IMR-90 (cell line): ENCODE measurements at regions not wholly inside any gene's neighbourhood (a gene's known extent, or its start where the extent isn't known, plus 50 kb on each side); places are given as distances from the start of the nearest gene placed in this dataset.

ENCODE experiments used
- ATAC-seq: fragments of 200-7000 bp; cut with Tn5 transposase; 2 replicates; pipeline ENCODE4 v1.9.1; 2020; ENCODE audit warnings: low read depth, mild to moderate bottlenecking, moderate library complexity
- BruUV-seq: library from RNA; stranded (reverse); fragments of 400-500 nt; replicated peaks from 2 replicates; lab custom pipeline; 2021; lab: Mats Ljungman, UMichigan
- CTCF ChIA-PET: fragments of 300-600 bp; formaldehyde crosslinking; extraction: SDS; loops from one replicate; lab custom pipeline; 2021; ENCODE audit warnings: antibody characterized with exemption; lab: Yijun Ruan, JAX
- POLR2A ChIA-PET: fragments of 300-600 bp; sonication (Branson Sonifier 250); formaldehyde crosslinking; loops from one replicate; lab custom pipeline; 2022; ENCODE audit warnings: antibody characterized with exemption; ENCODE audit not compliant: unreplicated experiment; lab: Charles Lee
- DNase-seq: peaks from one replicate; pipeline ENCODE4 v3.0.0; 2013
- H2AFZ ChIP-seq: replicated peaks from 2 replicates; pipeline ENCODE3; 2013; ENCODE audit warnings: low read length, mild to moderate bottlenecking; ENCODE audit not compliant: poor library complexity
- H2AK5ac ChIP-seq: 2 replicates; pipeline ENCODE4 v1.6.1; 2013; ENCODE audit warnings: low read depth, low read length, inconsistent platforms
- H2AK9ac ChIP-seq: replicated peaks from 2 replicates; pipeline ENCODE3; 2013; ENCODE audit warnings: mild to moderate bottlenecking, low read depth, low read length, moderate library complexity; ENCODE audit not compliant: poor library complexity
- H2BK120ac ChIP-seq: 2 replicates; pipeline ENCODE4 v1.6.1; 2013; ENCODE audit warnings: low read depth, low read length, inconsistent platforms
- H2BK15ac ChIP-seq: 3 replicates; pipeline ENCODE4 v1.6.1; 2013; ENCODE audit warnings: low read depth, low read length, inconsistent platforms
- H2BK20ac ChIP-seq: 2 replicates; pipeline ENCODE4 v1.6.1; 2013; ENCODE audit warnings: low read depth, mild to moderate bottlenecking, inconsistent platforms, low read length, moderate library complexity
- H2BK5ac ChIP-seq: 2 replicates; pipeline ENCODE4 v1.6.1; 2013; ENCODE audit warnings: mild to moderate bottlenecking, low read depth, low read length, inconsistent platforms; ENCODE audit not compliant: poor library complexity, severe bottlenecking
- H3K14ac ChIP-seq: replicated peaks from 2 replicates; pipeline ENCODE4 v1.6.1; 2013; ENCODE audit warnings: low read depth, low read length, inconsistent platforms
- H3K18ac ChIP-seq: 2 replicates; pipeline ENCODE4 v1.6.1; 2013; ENCODE audit warnings: low read depth, low read length, control low read depth
- H3K23ac ChIP-seq: 2 replicates; pipeline ENCODE4 v1.6.1; 2013; ENCODE audit warnings: low read depth, low read length, inconsistent platforms
- H3K27ac ChIP-seq: 2 replicates; pipeline ENCODE4 v1.5.1; 2013; ENCODE audit warnings: mild to moderate bottlenecking, control low read depth, low read length; ENCODE audit not compliant: insufficient read depth
- H3K27me3 ChIP-seq: 2 replicates; pipeline ENCODE4 v1.6.1; 2013; ENCODE audit warnings: low read length; ENCODE audit not compliant: control insufficient read depth, insufficient read depth
- H3K36me3 ChIP-seq: 2 replicates; pipeline ENCODE4 v1.6.1; 2013; ENCODE audit warnings: low read length, mixed read lengths; ENCODE audit not compliant: control insufficient read depth, insufficient read depth
- H3K4ac ChIP-seq: 2 replicates; pipeline ENCODE4 v1.6.1; 2013; ENCODE audit warnings: low read depth, low read length, inconsistent platforms
- H3K4me1 ChIP-seq: 2 replicates; pipeline ENCODE4 v1.6.1; 2013; ENCODE audit warnings: low read length, mixed read lengths; ENCODE audit not compliant: control insufficient read depth, insufficient read depth
- H3K4me2 ChIP-seq: 2 replicates; pipeline ENCODE4 v1.6.1; 2013; ENCODE audit warnings: low read depth, mild to moderate bottlenecking, control low read depth, low read length, moderate library complexity
- H3K4me3 ChIP-seq: 2 replicates; pipeline ENCODE4 v1.5.1; 2013; ENCODE audit warnings: low read depth, mild to moderate bottlenecking, control low read depth, low read length, moderate library complexity; ENCODE audit not compliant: insufficient read depth
- H3K56ac ChIP-seq: 2 replicates; pipeline ENCODE4 v1.6.1; 2013; ENCODE audit warnings: low read length, inconsistent platforms; ENCODE audit not compliant: insufficient read depth; ENCODE audit errors: extremely low read depth
- H3K79me1 ChIP-seq, 2 experiments: 2 replicates each; pipeline ENCODE4 v1.6.1; 2013; ENCODE audit warnings: low read length in 2 of 2, inconsistent platforms in 1 of 2, low read depth in 1 of 2
- H3K9ac ChIP-seq: 2 replicates; pipeline ENCODE4 v1.6.1; 2013; ENCODE audit warnings: low read depth, low read length, control low read depth
- H3K9me1 ChIP-seq: 2 replicates; pipeline ENCODE4 v1.6.1; 2013; ENCODE audit warnings: low read length, inconsistent platforms; ENCODE audit not compliant: insufficient read depth
- H3K9me3 ChIP-seq: 2 replicates; pipeline ENCODE4 v1.6.1; 2013; ENCODE audit warnings: low read length; ENCODE audit not compliant: control insufficient read depth, insufficient read depth
- H4K20me1 ChIP-seq: 2 replicates; pipeline ENCODE4 v1.6.1; 2013; ENCODE audit warnings: low read length, inconsistent platforms; ENCODE audit not compliant: insufficient read depth
- H4K5ac ChIP-seq: 2 replicates; pipeline ENCODE4 v1.6.1; 2013; ENCODE audit warnings: mild to moderate bottlenecking, low read depth, low read length, control low read depth
- H4K8ac ChIP-seq, 2 experiments: 2 replicates each; pipeline ENCODE4 v1.6.1; 2013; ENCODE audit warnings: low read depth in 2 of 2, low read length in 2 of 2, control low read depth in 1 of 2, inconsistent platforms in 1 of 2
- H4K91ac ChIP-seq: 2 replicates; pipeline ENCODE4 v1.6.1; 2013; ENCODE audit warnings: low read depth, low read length, inconsistent platforms; ENCODE audit not compliant: insufficient read depth
- BHLHE40 ChIP-seq: fragments of 150-350 bp; IDR thresholded peaks from 2 replicates; pipeline ENCODE4 v1.6.1; 2016; ENCODE audit warnings: mild to moderate bottlenecking, low read depth, low read length
- CHD1 ChIP-seq: IDR thresholded peaks from 2 replicates; pipeline ENCODE4 v1.6.1; 2012; ENCODE audit warnings: low read depth, low read length, improper control_type of control experiment
- CTCF ChIP-seq: conservative IDR thresholded peaks from 2 replicates; pipeline ENCODE4 v1.5.1; 2012; ENCODE audit warnings: mild to moderate bottlenecking, low read depth, low read length, improper control_type of control experiment
- FOS ChIP-seq: fragments of 150-350 bp; IDR thresholded peaks from 2 replicates; pipeline ENCODE4 v1.6.1; 2016; ENCODE audit warnings: low read depth, low read length
- MAFK ChIP-seq: IDR thresholded peaks from 2 replicates; pipeline ENCODE4 v1.6.1; 2012; ENCODE audit warnings: low read depth, low read length, improper control_type of control experiment
- MAZ ChIP-seq: IDR thresholded peaks from 2 replicates; pipeline ENCODE4 v1.6.1; 2012; ENCODE audit warnings: low read depth, mild to moderate bottlenecking, low read length, improper control_type of control experiment, moderate library complexity, borderline replicate concordance
- MXI1 ChIP-seq: IDR thresholded peaks from 2 replicates; pipeline ENCODE4 v1.6.1; 2012; ENCODE audit warnings: low read depth, mild to moderate bottlenecking, low read length, moderate library complexity, borderline replicate concordance
- NFE2L2 ChIP-seq: fragments of 150-350 bp; IDR thresholded peaks from 2 replicates; pipeline ENCODE4 v1.6.1; 2016; ENCODE audit warnings: low read depth, mild to moderate bottlenecking, low read length
- POLR2A ChIP-seq: IDR thresholded peaks from 2 replicates; pipeline ENCODE4 v1.6.1; 2012; ENCODE audit warnings: mild to moderate bottlenecking, low read depth, low read length
- RAD21 ChIP-seq: IDR thresholded peaks from 2 replicates; pipeline ENCODE4 v1.6.1; 2012; ENCODE audit warnings: low read length, improper control_type of control experiment
- RCOR1 ChIP-seq: IDR thresholded peaks from 2 replicates; pipeline ENCODE4 v1.6.1; 2012; ENCODE audit warnings: mild to moderate bottlenecking, low read length, improper control_type of control experiment; ENCODE audit not compliant: insufficient replicate concordance
- RFX5 ChIP-seq: IDR thresholded peaks from 2 replicates; pipeline ENCODE4 v1.8.0; 2012; ENCODE audit warnings: low read depth, mild to moderate bottlenecking, low read length, moderate library complexity
- SMC3 ChIP-seq: fragments of 150-350 bp; IDR thresholded peaks from 2 replicates; pipeline ENCODE4 v1.6.1; 2016; ENCODE audit warnings: low read depth, mild to moderate bottlenecking, antibody characterized with exemption, low read length, moderate library complexity
- USF2 ChIP-seq: fragments of 150-350 bp; IDR thresholded peaks from 2 replicates; pipeline ENCODE4 v1.6.1; 2017; ENCODE audit warnings: mild to moderate bottlenecking, antibody characterized with exemption, low read length, low read depth
- WGBS, 2 experiments: methylation state at CpG; one replicate each; pipeline versions ENCODE4 v1.1.5 to v1.1.7; 2013; ENCODE audit warnings: missing lambda C conversion rate in 2 of 2; ENCODE audit not compliant: insufficient read length in 1 of 2; ENCODE audit errors: extremely low coverage in 2 of 2; 5-methylcytosine and 5-hydroxymethylcytosine counted together
- dilution Hi-C: fragments of 300-500 bp; cut with HindIII; formaldehyde crosslinking; loops from one replicate; pipeline ENCODE4 v1.14.3; 2018; ENCODE audit warnings: low sequenced_read_pairs; ENCODE audit not compliant: unreplicated experiment
- in situ Hi-C: fragments of 300-500 bp; cut with MboI; formaldehyde crosslinking; loops from 3 replicates; pipeline ENCODE4 v1.14.3; 2019; ENCODE audit warnings: low sequenced_read_pairs, inconsistent platforms, mixed read lengths
- intact Hi-C: fragments of 100-400 bp; cut with micrococcal nuclease; formaldehyde crosslinking; loops from 2 replicates; pipeline ENCODE4 v1.10.0; 2022
- TF ChIP-seq, protein P1 (sequence below): fragments of 150-350 bp; IDR thresholded peaks from 2 replicates; pipeline ENCODE4 v1.6.1; 2016; ENCODE audit warnings: low read depth, mild to moderate bottlenecking, low read length, moderate library complexity, borderline replicate concordance

GRCh38 chr12:125393569-125393968 lies 328.3 kb downstream of the AACS start:
- H3K4me1 ChIP-seq: no peaks in the 10 kb centered on the region
- H3K27ac ChIP-seq: no peak overlapping the region
- in situ Hi-C loops (no loop called here), dilution Hi-C loops (no loop called here), intact Hi-C loops (no loop called here)
- peaks cover 16% of the 10 kb centered on the region for H3K9me3 ChIP-seq
- CTCF ChIA-PET: no interaction called here
- no TSS peak for BruUV-seq
- no peaks in the 10 kb centered on the region for H3K79me1 ChIP-seq
- DNase-seq: no peak
- no peaks in the 10 kb centered on the region for H3K9me1 ChIP-seq
- no peaks in the 10 kb centered on the region for H3K27me3 ChIP-seq
- H4K5ac ChIP-seq: no peak overlapping the region
- no peak overlapping the region for H2BK20ac ChIP-seq
- H3K36me3 ChIP-seq: no peaks in the 10 kb centered on the region
- no peak overlapping the region for H4K8ac ChIP-seq
- H3K56ac ChIP-seq: no peak overlapping the region
- no peak overlapping the region for H2AK5ac ChIP-seq
- no peak for ATAC-seq
- no peak overlapping the region for H3K4me3 ChIP-seq
- no peak overlapping the region for H3K4me2 ChIP-seq
- H4K20me1 ChIP-seq: no peaks in the 10 kb centered on the region
- H2BK120ac ChIP-seq: no peak overlapping the region
- no peak overlapping the region for H3K18ac ChIP-seq
- no peak overlapping the region for H2BK5ac ChIP-seq
- H4K91ac ChIP-seq: no peak overlapping the region
- no peak overlapping the region for H2AK9ac ChIP-seq
- no peak overlapping the region for H3K14ac ChIP-seq
- H3K23ac ChIP-seq: no peak overlapping the region
- TF ChIP-seq CHD1 (no peak), SMC3 (no peak), MAFK (no peak), RAD21 (no peak), RCOR1 (no peak), BHLHE40 (no peak), NFE2L2 (no peak), FOS (no peak), CTCF (no peak), RFX5 (no peak), POLR2A (no peak), USF2 (no peak), MXI1 (no peak), MAZ (no peak)
- TF ChIP-seq, protein P1, sequence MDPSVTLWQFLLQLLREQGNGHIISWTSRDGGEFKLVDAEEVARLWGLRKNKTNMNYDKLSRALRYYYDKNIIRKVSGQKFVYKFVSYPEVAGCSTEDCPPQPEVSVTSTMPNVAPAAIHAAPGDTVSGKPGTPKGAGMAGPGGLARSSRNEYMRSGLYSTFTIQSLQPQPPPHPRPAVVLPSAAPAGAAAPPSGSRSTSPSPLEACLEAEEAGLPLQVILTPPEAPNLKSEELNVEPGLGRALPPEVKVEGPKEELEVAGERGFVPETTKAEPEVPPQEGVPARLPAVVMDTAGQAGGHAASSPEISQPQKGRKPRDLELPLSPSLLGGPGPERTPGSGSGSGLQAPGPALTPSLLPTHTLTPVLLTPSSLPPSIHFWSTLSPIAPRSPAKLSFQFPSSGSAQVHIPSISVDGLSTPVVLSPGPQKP: no peak
- no peak overlapping the region for H3K9ac ChIP-seq
- H2AFZ ChIP-seq: no peak overlapping the region
- no peak overlapping the region for H3K4ac ChIP-seq
- no peak overlapping the region for H2BK15ac ChIP-seq
- WGBS, 2 experiments: 28% methylated on average over 2 of the region's 7 CpGs; no CpG with 5 or more reads in 1 of the 2 experiments
- POLR2A ChIA-PET: no interaction called here
